ENCODE measurements at regions not wholly inside any gene's neighbourhood (a gene's known extent, or its start where the extent isn't known, plus 50 kb on each side); places are given as distances from the start of the nearest gene placed in this dataset.

GRCh38 chr11:70578371-70578770 is 180.0 kb downstream of the CTTN start:
- H3K4me1 Mint-ChIP-seq (ENCODE audit: low read depth): no peaks in the 10 kb centered on the region

GRCh38 chr11:70578831-70579230 is 180.5 kb downstream of the CTTN start:
- no peaks in the 10 kb centered on the region for H3K27me3 Mint-ChIP-seq
- no peaks in the 10 kb centered on the region for H3K36me3 Mint-ChIP-seq (ENCODE audit: insufficient read depth)
- no peak overlapping the region for H3K4me3 Mint-ChIP-seq (ENCODE audit: low read depth)
- H3K4me1 Mint-ChIP-seq (ENCODE audit: low read depth): no peaks in the 10 kb centered on the region
- TF ChIP-seq CTCF (IDR thresholded peaks at IDR 0.05; ENCODE audit: unreplicated experiment): no peak
- H3K27ac Mint-ChIP-seq: no peak overlapping the region
- H3K9me3 Mint-ChIP-seq (ENCODE audit: low read depth): no peaks in the 10 kb centered on the region
- no peak for DNase-seq (ENCODE audit: low spot score, unreplicated experiment)

More at GRCh38 chr11:70578371-70578770, 180.0 kb downstream of the CTTN start:
- H3K9me3 Mint-ChIP-seq (ENCODE audit: low read depth): no peaks in the 10 kb centered on the region
- no peaks in the 10 kb centered on the region for H3K27me3 Mint-ChIP-seq
- TF ChIP-seq CTCF (IDR thresholded peaks at IDR 0.05; ENCODE audit: unreplicated experiment): no peak
- H3K36me3 Mint-ChIP-seq (ENCODE audit: insufficient read depth): no peaks in the 10 kb centered on the region
- no peak overlapping the region for H3K4me3 Mint-ChIP-seq (ENCODE audit: low read depth)
- H3K27ac Mint-ChIP-seq: no peak overlapping the region
- no peak for DNase-seq (ENCODE audit: low spot score, unreplicated experiment)

GRCh38 chr11:70579316-70579955 is 181.1 kb downstream of the CTTN start:
- Mint-ChIP-seq H3K27ac (no peak overlapping the region), H3K36me3 (ENCODE audit: insufficient read depth) (no peaks in the 10 kb centered on the region), H3K4me1 (ENCODE audit: low read depth) (no peaks in the 10 kb centered on the region), H3K9me3 (ENCODE audit: low read depth) (no peaks in the 10 kb centered on the region), H3K27me3 (no peaks in the 10 kb centered on the region), H3K4me3 (ENCODE audit: low read depth) (no peak overlapping the region)
- no peak for TF ChIP-seq CTCF (IDR thresholded peaks at IDR 0.05; ENCODE audit: unreplicated experiment)
- no peak for DNase-seq (ENCODE audit: low spot score, unreplicated experiment)

GRCh38 chr11:70580036-70580805 is 181.9 kb downstream of the CTTN start:
- no peaks in the 10 kb centered on the region for H3K27me3 Mint-ChIP-seq
- no peak for TF ChIP-seq CTCF (IDR thresholded peaks at IDR 0.05; ENCODE audit: unreplicated experiment)
- no peak overlapping the region for H3K27ac Mint-ChIP-seq
- no peaks in the 10 kb centered on the region for H3K36me3 Mint-ChIP-seq (ENCODE audit: insufficient read depth)
- H3K9me3 Mint-ChIP-seq (ENCODE audit: low read depth): no peaks in the 10 kb centered on the region
- H3K4me1 Mint-ChIP-seq (ENCODE audit: low read depth): no peaks in the 10 kb centered on the region
- H3K4me3 Mint-ChIP-seq (ENCODE audit: low read depth): no peak overlapping the region
- no peak for DNase-seq (ENCODE audit: low spot score, unreplicated experiment)

- no peak overlapping the region for H3K27ac Mint-ChIP-seq
- no peak for TF ChIP-seq CTCF (IDR thresholded peaks at IDR 0.05; ENCODE audit: unreplicated experiment)
- no peak for DNase-seq (ENCODE audit: low spot score, unreplicated experiment)
These were observed 183.9 kb downstream of the CTTN start for GRCh38 chr11:70581991-70582885.

More at GRCh38 chr11:70581991-70582885, 183.9 kb downstream of the CTTN start:
- Mint-ChIP-seq H3K27me3 (no peaks in the 10 kb centered on the region), H3K9me3 (ENCODE audit: low read depth) (no peaks in the 10 kb centered on the region), H3K4me3 (ENCODE audit: low read depth) (no peak overlapping the region), H3K4me1 (ENCODE audit: low read depth) (no peaks in the 10 kb centered on the region), H3K36me3 (ENCODE audit: insufficient read depth) (no peaks in the 10 kb centered on the region)
